Activated T-helper 2 cell treated with anti-CD3 and anti-CD28 coated beads, Interferon-gamma antibody, Interleukin-2, Interleukin-4, amounts not matched to agents 10 μg/mL and 5 μg/mL and 100 μg/mL, durations not matched to agents 14 hours and 24 hours and 36 hours (primary cell): ENCODE measurements at regions not wholly inside any gene's neighbourhood (a gene's known extent, or its start where the extent isn't known, plus 50 kb on each side); places are given as distances from the start of the nearest gene placed in this dataset.

Experiments used
- DNase-seq: peaks from one replicate; pipeline ENCODE4 v3.0.0; 2021; ENCODE audit warnings: low spot score
- H3K27ac Mint-ChIP-seq: one replicate; pipeline ENCODE4 v1.8.0; 2021; ENCODE audit warnings: mixed read lengths
- H3K27me3 Mint-ChIP-seq: one replicate; pipeline ENCODE4 v1.8.0; 2021; ENCODE audit warnings: low read depth, mixed read lengths
- H3K36me3 Mint-ChIP-seq: one replicate; pipeline ENCODE4 v1.8.0; 2021; ENCODE audit warnings: low read depth, mixed read lengths
- H3K4me1 Mint-ChIP-seq: one replicate; pipeline ENCODE4 v1.8.0; 2021; ENCODE audit warnings: low read depth, mixed read lengths
- H3K4me3 Mint-ChIP-seq: one replicate; pipeline ENCODE4 v1.8.0; 2021; ENCODE audit warnings: low read depth, mild to moderate bottlenecking, moderate library complexity, mixed read lengths
- H3K9me3 Mint-ChIP-seq: one replicate; pipeline ENCODE4 v1.8.0; 2021; ENCODE audit warnings: mixed read lengths
- intact Hi-C: fragments of 100-400 bp; cut with micrococcal nuclease; formaldehyde crosslinking; loops from one replicate; pipeline ENCODE4 v1.15.1; 2023

GRCh38 chr9:135248721-135249120, 161.3 kb downstream of the OLFM1 start:
- Mint-ChIP-seq H3K4me1 (no peaks in the 10 kb centered on the region), H3K27me3 (no peaks in the 10 kb centered on the region), H3K4me3 (no peak overlapping the region), H3K9me3 (no peaks in the 10 kb centered on the region), H3K36me3 (no peaks in the 10 kb centered on the region), H3K27ac (no peak overlapping the region)
- intact Hi-C loops: no loop called here
- no peak for DNase-seq

GRCh38 chr9:135249191-135249590, 161.7 kb downstream of the OLFM1 start:
- intact Hi-C loops: no loop called here
- H3K27ac Mint-ChIP-seq: no peak overlapping the region
- no peaks in the 10 kb centered on the region for H3K4me1 Mint-ChIP-seq
- no peaks in the 10 kb centered on the region for H3K27me3 Mint-ChIP-seq
- H3K36me3 Mint-ChIP-seq: no peaks in the 10 kb centered on the region
- H3K9me3 Mint-ChIP-seq: no peaks in the 10 kb centered on the region
- DNase-seq: no peak
- no peak overlapping the region for H3K4me3 Mint-ChIP-seq

DNA sequence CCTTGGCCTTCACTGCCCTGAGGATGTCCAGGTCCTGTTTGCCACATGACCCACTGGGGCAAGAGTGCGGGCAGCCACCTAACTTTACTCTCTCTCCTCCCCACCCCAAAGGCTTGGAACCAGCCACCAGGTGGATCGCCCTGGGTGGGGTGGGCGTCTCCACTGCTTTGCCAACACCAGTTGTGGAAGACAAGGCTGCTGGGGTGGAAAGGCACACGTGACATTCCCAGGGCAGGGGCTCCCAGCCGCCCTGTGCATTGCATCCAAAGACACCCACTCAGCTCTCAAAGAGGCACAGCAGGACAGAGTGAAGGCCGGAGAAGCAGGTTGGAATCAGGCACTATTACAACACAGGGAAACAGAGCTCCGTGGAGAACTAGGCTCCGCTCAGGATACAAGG, 162.2 kb downstream of the OLFM1 start:
- Mint-ChIP-seq H3K4me1 (no peaks in the 10 kb centered on the region), H3K27ac (no peak overlapping the region), H3K36me3 (no peaks in the 10 kb centered on the region), H3K9me3 (no peaks in the 10 kb centered on the region), H3K27me3 (no peaks in the 10 kb centered on the region), H3K4me3 (no peak overlapping the region)
- intact Hi-C loops: no loop called here
- DNase-seq: no peak

DNA sequence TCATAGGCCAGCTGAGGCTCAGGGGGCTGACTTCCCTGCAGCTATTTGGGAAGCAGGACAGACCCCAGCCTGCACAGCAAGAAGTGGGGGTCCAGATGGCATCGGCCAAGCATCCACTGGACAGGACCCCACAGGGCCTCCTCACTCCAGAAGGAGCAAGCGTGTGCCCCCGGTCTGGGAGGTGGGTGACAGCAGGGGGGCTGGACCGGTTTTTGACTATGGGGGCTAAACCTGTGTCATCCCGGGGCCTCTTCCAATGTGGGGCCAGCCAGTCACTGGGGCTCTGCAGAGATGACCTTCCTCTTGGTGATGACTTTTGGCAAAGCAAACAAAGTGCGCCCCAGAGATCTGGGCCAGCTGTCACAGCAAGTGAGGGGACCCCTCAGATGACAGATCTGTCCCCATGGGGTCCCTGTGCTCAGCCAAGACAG, 163.9 kb downstream of the OLFM1 start:
- Mint-ChIP-seq H3K4me1 (no peaks in the 10 kb centered on the region), H3K9me3 (no peaks in the 10 kb centered on the region), H3K27me3 (no peaks in the 10 kb centered on the region), H3K4me3 (no peak overlapping the region), H3K27ac (no peak overlapping the region), H3K36me3 (no peaks in the 10 kb centered on the region)
- no peak for DNase-seq
- intact Hi-C loops: no loop called here

DNA sequence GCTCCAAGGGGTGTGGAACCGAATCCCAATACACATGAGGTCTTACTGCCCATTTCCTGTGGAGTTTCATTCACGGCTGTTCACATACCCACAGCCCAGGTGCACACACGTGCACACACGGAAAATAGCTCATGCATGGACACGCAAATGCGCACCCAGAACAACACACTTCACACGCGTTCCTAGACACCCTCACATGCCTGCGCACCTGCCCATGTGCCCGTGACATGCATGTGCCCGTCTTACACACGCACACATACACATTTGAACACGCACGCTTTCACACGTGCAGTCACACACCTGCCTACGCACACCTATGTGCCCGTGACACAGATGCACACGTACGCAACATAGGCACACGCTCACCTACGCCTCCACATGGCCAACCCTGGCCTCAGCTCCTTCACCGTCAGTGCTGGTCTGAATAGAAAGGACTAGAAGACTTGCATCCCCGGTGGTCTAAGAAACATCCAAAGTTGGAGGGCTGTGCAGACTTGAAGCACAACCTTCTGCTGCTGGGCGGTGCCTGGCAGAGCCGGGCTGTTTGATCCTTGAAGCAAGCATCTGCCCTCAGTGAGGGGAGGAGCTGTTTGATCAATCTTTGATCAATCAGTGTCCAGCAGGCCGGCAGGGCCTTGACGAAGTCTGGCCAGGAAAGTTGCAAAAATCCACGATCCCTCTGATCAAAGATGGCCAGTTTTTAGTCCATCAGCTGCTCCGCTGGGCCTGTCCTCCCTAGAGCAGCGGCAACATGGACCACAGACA, 164.7 kb downstream of the OLFM1 start:
- H3K27ac Mint-ChIP-seq: no peak overlapping the region
- intact Hi-C loops: no loop called here
- H3K4me3 Mint-ChIP-seq: no peak overlapping the region
- H3K4me1 Mint-ChIP-seq: no peaks in the 10 kb centered on the region
- no peak for DNase-seq
- no peaks in the 10 kb centered on the region for H3K36me3 Mint-ChIP-seq
- no peaks in the 10 kb centered on the region for H3K9me3 Mint-ChIP-seq
- H3K27me3 Mint-ChIP-seq: no peaks in the 10 kb centered on the region

DNA sequence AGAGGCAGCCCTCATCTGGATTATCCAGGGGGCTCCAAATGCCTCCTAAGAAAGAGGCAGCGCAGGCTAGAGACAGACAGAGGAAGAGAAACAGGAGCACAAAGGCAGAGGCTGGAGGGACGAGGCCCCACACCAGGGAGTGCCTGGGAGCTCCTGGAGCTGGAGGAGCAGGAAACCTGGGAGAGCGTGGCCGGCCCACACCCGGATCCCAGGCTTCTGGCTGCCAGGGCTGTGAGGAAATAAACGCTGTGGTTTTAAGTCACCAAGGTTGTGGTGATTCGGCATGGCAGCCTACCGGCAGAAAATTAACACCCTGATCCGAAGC, 165.5 kb downstream of the OLFM1 start:
- intact Hi-C loops: no loop called here
- no peaks in the 10 kb centered on the region for H3K4me1 Mint-ChIP-seq
- no peaks in the 10 kb centered on the region for H3K9me3 Mint-ChIP-seq
- no peak for DNase-seq
- no peak overlapping the region for H3K27ac Mint-ChIP-seq
- H3K27me3 Mint-ChIP-seq: no peaks in the 10 kb centered on the region
- no peaks in the 10 kb centered on the region for H3K36me3 Mint-ChIP-seq
- H3K4me3 Mint-ChIP-seq: no peak overlapping the region

DNA sequence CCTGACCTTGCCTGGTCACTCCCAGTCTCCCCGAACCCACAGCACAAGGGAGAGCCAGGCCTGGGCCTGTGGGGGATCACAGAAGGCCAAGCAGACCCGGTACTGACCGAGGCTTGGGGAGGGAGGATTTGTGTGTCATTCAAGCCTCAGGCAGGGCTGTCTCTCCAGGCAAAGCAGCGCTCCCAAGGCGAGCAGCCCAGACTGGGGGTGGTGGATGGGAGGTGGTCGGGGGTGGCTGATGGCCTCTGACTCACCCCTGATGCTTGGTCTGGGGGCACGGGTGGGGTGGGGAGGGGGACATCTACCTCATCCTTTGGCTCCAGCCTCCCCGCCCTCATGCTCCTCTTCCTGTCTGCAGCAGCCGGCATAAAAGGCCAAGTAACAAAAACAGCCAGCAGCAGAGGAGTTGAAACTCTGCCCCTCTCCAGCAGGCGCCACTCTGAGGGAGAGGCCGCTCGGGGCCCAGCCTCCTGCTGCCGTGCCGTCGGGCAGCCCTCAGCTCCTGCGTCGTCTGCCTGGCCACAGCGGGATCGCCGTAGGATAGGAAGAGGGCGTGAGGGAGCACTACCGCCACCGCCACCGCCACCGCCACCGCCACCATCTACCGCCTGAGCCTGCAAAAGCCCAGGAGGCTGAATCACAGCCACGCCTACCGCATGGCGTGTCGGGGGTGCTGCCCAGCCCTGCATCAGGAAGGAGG, 166.0 kb downstream of the OLFM1 start:
- no peaks in the 10 kb centered on the region for H3K9me3 Mint-ChIP-seq
- H3K36me3 Mint-ChIP-seq: no peaks in the 10 kb centered on the region
- H3K4me3 Mint-ChIP-seq: no peak overlapping the region
- no peak for DNase-seq
- no peaks in the 10 kb centered on the region for H3K4me1 Mint-ChIP-seq
- H3K27me3 Mint-ChIP-seq: no peaks in the 10 kb centered on the region
- intact Hi-C loops: no loop called here
- H3K27ac Mint-ChIP-seq: no peak overlapping the region

DNA sequence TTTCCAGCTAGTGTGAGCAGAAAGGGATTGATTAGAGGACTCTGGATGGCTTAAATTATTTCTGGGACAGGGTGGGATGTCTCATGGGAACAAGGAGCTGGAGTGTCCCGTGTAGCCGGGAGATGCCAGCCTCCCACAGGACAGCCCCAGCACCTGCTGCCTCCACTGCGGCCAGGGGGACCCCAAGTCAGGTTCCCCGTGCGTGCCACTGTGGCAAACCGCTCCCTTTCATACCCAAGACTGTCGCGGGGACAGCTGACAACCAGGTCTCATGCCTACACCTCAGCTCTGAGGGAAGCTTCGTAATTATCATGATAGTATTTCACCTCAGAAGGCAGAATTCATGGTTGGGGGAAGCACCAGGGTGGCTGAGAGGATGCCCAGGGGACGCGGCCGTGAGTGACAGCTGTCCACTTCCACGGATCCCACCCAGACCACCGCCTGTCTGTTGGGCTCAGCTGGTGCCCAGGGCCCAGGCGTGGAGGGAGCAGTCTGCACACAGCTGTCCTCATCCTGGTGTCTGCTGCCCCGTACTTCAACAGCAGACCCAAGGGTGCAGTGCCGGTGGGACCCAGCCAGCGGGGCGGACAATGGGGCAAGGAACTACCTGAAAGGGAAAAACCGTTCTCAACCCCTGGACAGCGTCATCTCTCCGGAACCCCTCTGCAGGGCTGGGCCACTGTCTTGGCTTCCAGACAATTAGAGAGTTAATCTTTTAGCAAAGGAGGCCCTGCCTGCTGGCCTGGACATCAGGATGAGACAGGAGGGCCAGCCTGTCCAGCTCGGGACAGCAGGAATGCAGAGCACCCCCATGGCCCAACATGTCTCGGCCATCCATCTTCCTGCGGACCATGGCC, 166.9 kb downstream of the OLFM1 start:
- no peak overlapping the region for H3K4me3 Mint-ChIP-seq
- intact Hi-C loops: no loop called here

GRCh38 chr9:135255033-135255840, 167.8 kb downstream of the OLFM1 start:
- no peak for DNase-seq
- Mint-ChIP-seq H3K4me3 (no peak overlapping the region), H3K27me3 (no peaks in the 10 kb centered on the region), H3K4me1 (no peaks in the 10 kb centered on the region), H3K36me3 (no peaks in the 10 kb centered on the region), H3K27ac (no peak overlapping the region), H3K9me3 (no peaks in the 10 kb centered on the region)
- intact Hi-C loops: no loop called here

More for the DNA sequence above, 166.9 kb downstream of the OLFM1 start:
- Mint-ChIP-seq H3K27ac (no peak overlapping the region), H3K9me3 (no peaks in the 10 kb centered on the region), H3K36me3 (no peaks in the 10 kb centered on the region), H3K27me3 (no peaks in the 10 kb centered on the region), H3K4me1 (no peaks in the 10 kb centered on the region)
- DNase-seq: no peak

DNA sequence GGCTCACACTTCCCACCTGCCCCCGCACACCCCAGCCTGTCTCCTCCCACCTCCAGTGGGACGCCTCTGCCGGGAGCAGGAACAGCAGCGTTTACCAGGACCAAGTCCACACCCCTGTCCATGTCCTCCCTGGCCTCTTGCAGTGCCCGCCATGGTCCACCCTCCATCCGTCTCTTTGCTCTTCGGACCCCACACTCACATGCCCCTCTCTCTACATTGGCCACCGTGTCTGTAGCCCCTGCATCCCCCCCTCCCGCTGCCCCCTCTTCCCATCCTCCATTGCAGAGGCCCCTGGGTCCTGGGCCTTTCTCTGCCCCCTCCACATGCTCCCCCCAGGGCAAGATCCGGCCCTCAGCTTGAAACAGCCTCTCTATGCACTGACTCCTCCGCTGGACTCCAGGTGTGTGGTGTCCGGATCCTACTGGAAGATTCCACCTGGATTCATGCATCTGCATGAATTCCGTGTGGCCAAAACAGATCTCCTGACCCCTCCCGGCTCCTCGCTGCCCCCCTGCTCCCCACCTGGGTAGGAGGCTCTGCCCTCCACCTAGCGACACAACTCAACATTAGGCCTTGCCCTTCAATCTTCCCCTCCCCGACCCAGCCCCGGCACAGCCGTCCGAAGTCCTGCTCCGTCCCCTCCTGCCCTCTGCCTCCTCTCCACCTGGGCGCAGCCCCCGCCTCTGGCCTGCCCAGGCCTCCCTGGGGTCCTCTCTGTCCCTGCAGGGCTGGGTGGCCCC, 168.5 kb downstream of the OLFM1 start:
- Mint-ChIP-seq H3K27me3 (no peaks in the 10 kb centered on the region), H3K9me3 (no peaks in the 10 kb centered on the region), H3K36me3 (no peaks in the 10 kb centered on the region), H3K27ac (no peak overlapping the region), H3K4me3 (no peak overlapping the region), H3K4me1 (no peaks in the 10 kb centered on the region)
- DNase-seq: no peak
- intact Hi-C loops: no loop called here

GRCh38 chr9:135256581-135257354, 169.3 kb downstream of the OLFM1 start:
- no peaks in the 10 kb centered on the region for H3K4me1 Mint-ChIP-seq
- H3K9me3 Mint-ChIP-seq: no peaks in the 10 kb centered on the region
- no peak overlapping the region for H3K4me3 Mint-ChIP-seq
- H3K27ac Mint-ChIP-seq: no peak overlapping the region
- DNase-seq: no peak
- no peaks in the 10 kb centered on the region for H3K36me3 Mint-ChIP-seq
- no peaks in the 10 kb centered on the region for H3K27me3 Mint-ChIP-seq
- intact Hi-C loops: no loop called here
